CD4-positive, alpha-beta T cell treated with Interleukin-17A for 1 hour (primary cell): ENCODE measurements at regions not wholly inside any gene's neighbourhood (a gene's known extent, or its start where the extent isn't known, plus 50 kb on each side); places are given as distances from the start of the nearest gene placed in this dataset.
"Not testable (repeated sequence)": the region's sequence is repeated elsewhere in the genome, so short reads cannot be mapped to it uniquely, and the experiment has no call there.

ENCODE experiments used
- DNase-seq: peaks from one replicate; pipeline ENCODE4 v3.0.0-alpha.2; 2020

DNA sequence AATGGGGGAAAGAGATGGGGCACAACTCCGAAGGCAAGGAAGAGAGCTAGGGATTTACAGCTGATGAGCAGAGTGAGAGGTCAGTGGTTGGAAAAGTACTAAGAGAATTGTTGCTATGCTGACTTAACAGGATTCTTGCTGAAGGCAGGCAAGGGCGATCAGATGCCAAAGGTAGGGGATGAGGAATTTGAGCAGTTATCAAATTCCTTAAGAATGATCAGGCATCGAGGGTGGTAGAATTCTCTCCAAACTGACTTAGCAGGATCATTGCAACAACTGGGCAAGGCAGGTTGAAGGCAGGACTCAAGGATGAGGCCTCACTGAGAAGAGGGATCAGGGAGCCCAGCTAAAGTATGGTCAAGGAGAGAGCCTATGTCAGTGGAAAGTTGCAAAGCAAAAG lies 171.0 kb downstream of the HSD17B3 start:
- DNase-seq: no peak

DNA sequence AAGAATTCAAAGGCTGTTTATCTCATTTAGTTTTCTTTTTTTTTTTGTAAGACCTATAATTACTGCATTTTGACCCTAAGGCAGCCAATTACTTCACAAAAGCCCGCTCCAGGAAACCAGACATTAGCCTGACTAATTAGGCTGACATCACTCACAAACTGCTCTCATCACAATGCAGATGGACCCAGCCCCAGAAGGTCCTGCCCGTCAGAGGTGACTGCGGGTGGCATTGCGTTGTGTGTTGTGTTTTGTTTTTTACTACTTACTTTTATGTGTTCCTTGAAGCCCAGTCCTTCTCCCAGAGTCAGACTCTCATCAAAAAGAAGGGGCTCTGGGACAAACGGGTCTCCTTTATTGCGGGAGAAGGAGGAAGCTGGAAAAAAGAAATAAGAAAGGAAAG lies 172.2 kb downstream of the HSD17B3 start:
- DNase-seq: no peak

DNA sequence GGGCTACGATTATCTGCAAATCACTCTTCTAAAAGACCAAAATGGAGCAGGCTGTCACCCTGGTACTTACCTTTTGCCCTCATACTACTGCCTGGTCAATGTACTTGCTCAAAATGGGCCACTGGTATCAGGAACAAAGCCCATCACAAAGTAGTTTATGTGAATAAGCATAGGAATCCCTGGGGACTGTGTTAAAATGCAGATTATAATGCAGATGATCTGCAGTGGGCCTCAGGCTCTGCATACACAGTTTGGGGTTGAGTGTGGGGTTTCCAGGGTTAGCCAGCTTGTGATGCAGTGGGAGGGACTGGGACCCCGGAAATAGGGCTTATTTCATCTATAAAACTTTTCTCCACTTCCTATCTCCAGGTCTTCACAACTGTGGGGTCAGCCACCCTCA lies 173.1 kb downstream of the HSD17B3 start:
- no peak for DNase-seq

DNA sequence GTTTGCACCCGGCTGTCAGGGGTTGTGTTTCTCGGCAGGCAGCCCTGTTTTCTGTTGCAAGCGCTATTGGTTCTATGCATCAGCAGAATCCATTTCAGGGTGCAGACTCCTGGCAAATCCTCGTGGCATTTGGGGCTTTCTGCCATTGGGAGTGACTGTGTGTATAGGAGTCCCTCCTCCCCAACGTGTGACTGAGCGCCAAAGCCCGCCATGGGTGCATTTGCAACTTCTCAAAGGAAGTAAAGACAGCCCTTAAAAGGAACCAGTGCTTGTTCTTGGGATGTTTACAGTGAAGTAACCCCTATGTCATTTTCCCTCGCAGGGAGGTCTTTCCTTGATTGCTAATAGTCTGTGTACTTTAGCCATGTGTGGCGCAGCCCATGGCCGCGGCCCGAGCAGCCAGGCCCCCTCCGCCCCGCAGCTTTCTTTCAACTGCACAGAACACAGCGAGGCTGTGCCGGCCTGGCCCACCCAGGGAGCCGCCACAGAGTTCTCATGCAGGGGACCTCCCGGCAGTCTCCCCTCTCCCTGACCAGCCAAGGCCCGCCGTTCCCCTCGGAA lies 175.6 kb downstream of the HSD17B3 start:
- no peak for DNase-seq

DNA sequence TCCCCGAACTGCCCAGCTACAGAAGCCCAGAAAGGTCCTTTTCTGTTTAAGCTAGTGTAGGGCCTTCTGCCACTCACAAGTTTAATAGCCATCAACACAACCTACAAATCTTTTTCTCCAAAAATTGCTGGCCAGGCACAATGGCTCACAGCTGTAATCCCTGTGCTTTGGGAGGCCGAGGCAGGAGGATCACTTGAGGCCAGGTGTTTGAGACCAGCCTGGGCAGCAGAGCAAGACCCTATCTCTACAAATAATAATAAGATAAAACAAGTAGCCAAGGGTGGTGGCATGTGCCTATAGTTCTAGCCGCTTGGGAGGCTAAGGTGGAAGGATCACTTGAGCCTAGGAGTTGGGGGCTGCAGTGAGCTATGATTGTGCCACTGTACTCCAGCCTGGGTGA lies 176.4 kb downstream of the HSD17B3 start:
- no peak for DNase-seq

DNA sequence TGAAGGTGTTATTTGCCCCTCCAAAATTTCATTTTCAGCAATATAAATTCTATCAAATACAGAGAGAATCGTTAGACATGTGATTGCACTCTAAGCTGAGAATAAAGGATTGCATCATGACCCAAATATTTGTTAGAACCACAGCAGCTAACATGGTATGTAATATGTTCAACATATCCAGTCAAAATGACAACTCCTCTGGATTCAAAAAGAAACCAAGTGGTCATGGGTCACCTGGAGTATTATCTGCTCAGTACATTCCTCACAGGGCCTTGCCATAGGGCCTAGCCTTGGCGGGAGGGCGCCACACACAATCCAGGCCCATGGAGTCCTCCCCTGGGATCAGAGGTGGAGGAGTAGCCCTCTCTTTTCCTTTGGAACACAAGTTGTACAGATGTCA lies 179.2 kb downstream of the HSD17B3 start:
- DNase-seq: no peak

DNA sequence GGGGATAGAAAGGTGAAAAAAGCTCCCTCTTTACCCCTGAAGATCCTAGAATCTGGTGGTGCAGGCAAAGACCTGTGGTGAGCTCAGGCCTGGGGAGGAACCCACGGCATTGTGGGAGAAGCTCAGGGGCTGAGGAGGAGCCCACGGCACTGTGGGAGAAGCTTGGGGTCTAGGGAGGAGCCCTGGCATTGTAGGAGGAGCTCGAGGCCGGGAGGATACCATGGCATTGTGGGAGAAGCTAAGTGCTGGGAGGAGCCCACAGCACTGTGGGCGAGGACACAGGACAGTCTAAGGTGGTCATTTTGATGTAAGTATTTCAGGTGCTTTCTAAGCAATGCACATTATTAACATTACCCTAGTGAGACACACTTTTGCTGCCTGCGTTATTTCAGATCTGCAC lies 179.7 kb downstream of the HSD17B3 start:
- no peak for DNase-seq

DNA sequence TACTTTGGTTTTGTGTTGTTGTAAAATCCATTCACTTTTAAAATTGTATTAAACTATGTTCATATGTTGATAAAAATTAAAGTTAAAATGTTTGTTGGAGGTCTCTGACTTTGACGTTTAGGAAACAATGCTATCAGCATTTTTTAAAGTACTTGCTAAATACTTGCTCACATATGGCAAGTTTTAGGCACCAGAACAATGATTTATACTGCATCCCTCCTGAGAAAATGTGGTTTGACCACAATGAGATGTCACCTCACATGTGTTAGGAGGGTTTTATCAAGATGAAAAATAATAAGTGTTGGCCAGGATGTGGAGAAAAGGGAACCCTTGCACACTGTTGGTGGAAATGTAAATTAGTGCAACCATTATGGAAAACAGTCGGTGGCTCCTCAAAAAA lies 180.8 kb downstream of the HSD17B3 start:
- DNase-seq: no peak

DNA sequence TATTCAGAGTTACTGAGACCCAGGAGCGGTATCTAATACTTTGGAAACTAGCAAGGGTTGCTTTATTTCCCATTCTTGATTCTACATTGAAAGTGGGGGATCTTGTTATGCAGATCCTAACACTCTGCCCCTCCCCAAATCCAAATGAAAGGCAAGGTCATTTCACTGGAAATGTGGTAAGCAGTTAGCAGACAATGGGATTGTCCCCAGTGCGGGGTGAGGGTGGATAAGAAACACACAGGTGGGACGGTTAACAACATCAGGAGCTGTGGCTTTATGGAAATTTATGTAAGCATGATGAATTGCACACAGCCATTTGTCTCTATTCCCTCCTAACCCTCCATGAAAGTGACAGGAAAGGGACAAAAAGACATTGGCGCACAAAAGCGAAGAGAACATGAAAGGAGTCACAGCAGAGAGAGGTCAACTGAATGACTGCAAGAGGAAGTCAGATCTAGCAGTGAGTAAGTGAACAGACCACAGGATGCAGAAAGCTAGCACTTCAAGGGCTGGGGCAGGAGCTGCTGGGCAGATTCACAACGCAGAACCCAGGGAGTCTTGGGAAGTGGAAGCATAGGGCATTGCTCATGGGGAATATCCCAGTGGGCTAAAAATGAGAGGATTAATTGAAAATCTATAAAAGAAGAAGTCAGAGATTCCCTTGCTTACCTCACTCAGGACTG lies 184.4 kb downstream of the HSD17B3 start:
- no peak for DNase-seq

DNA sequence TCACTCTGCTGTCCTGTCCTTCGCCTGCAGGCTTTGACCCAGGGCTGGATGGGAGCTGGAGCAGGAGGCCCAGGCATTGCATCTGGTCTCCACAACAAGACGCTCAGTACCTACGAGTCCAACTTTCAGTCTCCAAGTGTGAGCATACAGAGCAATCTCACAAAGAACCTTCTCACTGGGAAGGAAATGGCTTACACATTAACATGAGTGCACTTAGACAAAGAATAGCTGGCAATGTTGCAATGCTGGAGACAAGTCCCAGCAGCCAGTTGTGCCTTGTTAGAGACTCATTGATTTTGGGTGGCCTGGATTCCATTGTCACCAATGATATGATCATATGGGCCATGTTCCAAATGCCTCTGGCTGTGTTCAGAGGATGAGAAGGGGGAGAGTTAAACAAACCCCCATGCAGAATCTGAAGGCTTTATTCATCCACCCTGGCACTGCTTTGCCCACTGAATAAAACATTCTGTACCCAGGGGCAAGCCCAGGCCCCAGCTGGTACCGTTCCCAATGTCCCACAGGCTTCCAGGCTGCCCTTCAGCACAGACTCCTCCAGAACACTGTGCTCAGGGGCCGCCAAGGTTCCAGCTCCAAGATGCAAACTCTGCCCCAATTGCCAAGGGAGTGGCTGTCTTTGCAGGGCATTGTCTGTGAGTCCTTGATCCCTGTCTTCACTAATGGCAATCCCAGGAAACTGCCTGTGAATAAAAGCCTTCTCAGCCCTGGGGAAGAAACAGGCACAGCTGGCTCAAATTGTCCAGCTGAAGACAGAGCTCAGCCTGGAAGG lies 185.5 kb downstream of the HSD17B3 start:
- DNase-seq: no peak

DNA sequence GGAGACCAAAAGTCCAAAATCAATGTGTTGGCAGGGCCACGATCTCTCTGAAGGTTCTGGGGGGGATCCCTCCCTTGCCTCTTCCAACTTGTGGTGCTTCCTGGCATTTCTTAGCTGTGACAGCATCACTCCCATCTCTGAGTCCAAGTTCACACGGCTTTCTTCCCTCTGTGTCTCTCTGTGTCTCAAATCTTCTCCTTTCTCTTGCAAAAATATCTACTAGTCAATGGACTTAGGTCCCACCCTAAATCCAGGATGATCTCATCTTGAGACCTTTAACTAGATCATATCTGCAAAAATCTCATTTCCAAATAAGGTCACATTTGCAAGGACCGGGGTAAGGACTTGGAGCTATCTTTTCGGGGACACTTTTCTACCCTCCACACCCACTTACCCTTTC lies 186.1 kb downstream of the HSD17B3 start:
- no peak for DNase-seq

DNA sequence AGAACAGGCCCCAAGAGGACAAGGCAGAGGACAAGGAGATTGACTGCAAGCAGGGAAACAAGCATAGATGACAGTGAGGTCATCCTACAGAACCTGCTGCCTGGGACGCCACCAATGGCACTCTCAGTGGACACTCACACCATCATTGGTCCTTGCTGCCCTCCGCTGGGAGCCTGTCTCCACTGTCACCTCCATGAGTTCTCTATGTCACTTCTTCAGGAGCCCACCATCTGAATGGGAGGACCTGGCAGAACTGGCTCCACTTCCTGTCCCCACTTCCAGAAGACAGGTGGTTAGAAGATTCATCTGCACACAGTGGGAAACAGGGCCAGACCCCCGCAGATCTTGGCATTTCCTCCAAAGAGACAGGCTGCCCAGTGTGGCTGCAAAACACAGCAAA lies 188.9 kb downstream of the HSD17B3 start:
- DNase-seq: no peak

DNA sequence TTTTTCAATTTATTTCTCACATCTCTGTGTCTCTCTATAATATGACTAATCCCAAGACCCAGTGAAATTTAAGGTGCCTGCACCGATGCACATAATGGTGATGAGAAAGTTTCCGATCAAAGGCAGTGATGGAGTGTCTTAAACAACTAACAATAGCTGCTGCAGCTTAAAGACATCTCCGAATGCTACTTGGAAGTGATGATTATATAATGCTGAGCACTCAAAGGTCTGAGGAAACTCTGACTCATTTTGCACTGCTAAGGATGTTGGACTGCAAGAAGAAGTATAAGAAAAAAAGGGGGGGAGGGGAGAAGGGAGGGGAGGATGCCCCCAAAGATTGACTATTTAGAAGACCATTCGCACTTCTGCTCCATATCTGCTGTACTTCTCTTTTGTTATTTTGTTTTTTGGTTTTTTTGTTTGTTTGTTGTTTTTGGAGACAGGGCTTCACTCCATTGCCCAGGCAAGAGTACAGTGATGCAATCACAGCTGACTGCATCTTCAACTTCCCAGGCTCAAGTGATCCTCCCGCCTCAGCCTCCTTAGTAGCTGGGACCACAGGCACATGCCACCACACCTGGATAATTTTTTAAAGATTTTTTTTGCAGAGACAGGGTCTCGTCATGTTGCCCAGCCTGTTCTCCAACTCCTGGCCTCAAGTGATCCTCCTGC lies 192.2 kb downstream of the HSD17B3 start:
- DNase-seq: no peak

DNA sequence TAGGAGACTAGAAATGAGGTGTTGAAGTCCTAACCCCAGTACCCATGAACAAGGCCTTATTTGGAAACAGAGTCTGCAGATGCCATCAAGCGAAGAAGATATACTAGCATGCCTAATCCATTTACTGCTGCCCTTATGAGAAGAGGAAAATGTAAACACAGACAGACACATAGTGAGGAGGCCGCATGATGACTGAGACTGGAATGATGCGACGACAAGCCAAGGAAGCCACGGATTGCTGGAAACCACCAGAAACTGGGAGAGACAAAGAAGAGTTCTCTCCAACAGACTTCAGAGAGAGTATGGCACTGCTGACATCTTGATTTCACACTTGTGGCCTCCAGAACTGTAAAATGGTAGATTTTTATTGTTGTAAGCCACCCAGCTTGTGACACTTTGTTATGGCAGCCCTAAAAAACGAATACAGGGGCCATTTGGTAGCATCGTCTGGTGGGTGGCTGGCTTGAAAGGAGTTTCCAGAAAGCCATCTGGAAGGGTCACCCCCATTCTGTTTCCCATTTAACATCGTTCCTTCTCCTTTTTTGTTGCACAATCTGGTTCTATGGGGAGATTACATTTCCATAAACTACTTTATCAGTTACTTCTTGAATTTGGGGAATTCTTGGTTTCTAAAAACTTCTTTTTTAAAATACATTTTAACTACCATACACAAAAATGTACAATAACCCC lies 193.1 kb downstream of the HSD17B3 start:
- DNase-seq: no peak

DNA sequence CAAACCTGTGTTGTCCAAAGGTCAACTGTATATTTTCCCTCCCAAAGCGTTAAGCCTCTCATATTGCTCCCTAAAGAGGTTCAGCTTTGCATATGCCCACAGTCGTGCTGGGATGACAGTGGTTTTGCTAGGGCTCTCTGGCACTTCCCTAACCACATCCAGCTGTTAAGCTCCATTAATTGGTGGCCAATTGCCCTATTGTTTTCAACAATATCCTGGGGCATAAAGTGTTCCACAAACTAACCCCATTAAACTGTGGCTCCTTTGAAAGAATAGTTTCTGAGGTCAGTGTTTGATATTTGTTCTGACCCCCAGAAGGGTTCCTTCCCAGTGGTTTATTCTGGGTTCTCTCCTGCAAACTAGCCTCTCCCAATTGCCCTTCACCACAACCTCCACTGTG lies 194.5 kb downstream of the HSD17B3 start:
- DNase-seq: no peak

DNA sequence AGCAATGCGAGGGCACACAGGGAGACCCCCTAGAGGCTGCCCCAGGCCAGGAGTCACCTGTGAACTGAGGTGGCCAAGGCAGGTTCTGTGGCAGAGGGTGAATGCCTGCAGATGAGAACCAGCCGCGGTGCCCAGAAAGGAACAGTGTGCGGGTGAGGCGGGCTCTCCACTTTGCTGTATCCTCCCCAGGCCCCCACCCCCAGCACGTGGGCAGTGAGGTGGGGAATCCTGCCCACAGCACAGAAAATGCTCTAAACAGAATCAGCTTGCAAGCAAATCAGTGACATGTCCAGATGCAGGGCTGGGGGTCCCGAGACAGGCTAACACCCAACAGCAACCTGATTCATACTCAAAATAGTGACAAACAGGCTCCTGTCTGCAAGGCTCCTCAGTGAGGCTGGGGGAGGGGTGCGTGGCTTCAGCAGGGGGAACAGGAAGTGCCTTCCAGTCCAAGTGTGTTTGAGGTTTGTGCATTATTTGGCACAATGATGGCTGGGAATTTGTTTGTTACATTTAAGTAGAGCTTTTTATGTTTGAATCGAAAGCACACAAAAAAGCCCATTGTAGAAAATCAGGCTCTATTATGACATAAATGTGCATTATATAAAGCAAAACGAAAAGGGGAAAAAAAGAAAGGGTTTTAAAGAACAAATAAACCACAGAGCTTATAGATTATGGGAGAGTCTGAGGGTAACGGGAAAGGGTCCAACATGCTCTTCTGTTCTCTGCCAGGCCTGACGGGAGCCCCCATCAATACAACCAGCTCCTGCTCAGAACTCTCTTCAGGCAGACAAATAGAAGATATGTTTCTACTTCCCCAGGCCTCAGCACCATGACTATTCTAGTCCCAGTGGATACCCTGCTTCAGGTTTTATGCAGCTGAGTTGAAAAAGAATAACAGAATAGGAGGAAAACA lies 201.3 kb downstream of the HSD17B3 start:
- DNase-seq: no peak

DNA sequence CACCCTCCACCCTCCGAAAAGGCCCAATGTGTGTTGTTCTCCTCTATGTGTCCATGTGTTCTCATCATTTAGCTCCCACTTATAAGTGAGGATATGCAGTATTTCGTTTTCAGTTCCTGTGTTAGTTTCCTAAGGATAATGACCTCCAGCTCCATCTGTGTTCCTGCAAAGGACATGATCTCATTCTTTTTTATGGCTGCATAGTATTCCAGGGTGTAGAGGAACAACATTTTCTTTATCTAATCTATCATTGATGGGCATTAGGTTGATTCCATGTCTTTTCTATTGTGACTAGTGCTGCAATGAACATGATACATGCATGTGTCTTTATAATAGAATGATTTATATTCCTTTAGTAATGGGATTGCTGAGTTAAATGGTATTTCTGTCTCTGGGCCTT lies 211.3 kb downstream of the HSD17B3 start:
- DNase-seq: not testable (repeated sequence)

DNA sequence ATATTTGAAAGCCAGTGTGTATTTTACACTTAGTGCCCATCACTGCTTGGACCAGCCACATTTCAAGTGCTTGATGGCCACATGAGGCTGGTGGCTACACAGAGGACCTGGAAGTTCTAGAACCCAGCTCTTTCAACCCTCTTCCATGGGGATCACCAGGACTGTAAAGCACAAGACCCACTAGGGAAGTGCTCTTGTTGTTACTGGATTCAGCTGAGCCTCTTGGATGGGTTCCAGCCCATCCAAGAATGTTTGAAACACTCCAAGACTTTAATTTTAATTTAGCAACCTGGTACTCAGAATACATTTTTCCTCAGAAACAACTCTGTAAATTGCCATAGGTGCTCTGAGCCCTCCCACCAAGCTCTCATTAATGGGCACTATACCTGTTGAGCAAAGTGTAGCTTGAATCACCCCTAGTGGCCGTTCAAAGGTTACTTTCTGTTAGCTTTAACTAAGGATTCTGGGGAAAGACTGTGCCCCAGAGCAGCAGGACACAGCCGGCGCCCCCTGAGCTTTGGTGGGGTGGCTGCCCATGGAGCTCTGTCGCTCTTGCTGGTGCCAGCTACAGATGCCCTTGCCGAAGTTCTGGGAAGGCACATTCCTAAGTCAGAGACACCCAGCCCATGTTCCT lies 212.4 kb downstream of the HSD17B3 start:
- no peak for DNase-seq

DNA sequence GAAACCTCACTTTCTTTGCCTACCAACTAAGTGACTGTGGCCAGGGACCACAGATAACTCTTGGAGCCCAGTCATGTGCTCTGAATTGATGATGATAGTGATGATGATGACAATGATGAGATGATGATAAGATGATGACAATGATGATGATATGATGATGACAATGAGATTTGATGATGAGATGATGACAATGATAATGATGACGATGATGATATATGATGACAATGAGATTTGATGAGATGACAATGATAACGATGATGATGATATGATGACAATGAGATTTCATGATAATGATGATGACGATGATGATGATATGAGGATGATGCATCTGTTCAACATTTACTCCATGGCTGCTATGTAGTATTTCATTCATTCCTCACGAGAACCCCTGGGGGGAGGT lies 213.0 kb downstream of the ERCC6L2 start:
- DNase-seq: no peak

DNA sequence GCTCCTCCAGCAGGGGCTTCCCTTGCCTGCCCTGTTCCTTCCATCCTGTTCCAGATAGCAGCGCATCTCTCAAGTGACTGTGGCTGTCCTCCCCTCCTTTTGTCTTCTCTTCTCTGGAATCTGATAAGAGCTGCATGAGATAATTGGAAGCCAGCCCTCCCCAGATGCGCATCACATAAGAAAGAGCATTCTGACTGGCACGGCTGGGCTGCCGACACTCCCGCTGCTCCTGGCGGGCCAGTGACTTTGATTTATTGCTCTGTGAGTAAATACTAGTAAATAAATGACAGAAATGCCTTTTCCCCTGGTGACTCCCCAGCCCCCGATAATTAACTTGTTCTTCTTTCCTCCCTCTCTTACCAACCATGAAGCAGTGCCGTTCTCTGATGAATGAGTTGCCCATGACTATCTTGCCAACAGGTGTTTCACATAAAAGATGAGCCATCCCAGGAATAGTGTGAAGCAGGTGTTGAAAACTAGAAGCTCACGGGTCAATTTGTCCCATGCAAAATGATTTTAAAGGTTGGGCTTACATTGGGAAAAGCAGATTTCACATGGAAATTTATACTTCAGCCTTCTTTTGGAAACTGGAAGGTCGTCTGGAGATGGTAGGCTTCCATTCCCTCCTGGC lies 212.3 kb downstream of the ERCC6L2 start:
- no peak for DNase-seq

DNA sequence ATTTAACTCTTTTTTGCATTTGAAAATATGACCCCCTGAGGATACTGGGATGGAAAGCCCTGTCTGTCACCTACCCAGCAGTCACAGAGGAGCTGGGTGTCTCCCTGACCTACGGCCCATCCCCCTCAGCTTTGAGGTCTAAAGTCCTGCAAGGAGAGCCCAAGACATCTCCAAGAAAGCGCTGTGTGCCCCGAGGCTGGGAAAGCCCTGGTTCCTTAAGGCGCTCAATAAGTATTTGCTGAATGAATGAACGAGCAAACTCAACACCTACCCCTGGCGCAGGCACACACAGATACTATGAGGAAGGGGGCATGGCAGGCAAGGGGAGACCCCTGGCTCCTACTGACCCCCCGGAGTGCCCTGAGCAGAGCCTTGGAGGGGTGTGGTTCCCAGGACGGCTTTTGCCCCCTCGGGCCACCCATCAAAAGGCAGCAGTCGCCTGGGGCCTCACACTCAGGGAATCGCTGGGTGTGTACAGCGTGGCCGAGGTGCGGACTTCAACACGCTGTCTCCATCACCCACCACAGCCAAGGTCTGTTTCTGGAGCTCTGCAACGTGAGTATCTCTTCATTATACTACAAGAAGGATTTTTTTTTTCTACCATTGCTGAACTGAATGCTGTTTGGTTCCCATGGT lies 211.6 kb downstream of the ERCC6L2 start:
- DNase-seq: no peak
